A204.1 (cell line): ENCODE measurements at regions not wholly inside any gene's neighbourhood (a gene's known extent, or its start where the extent isn't known, plus 50 kb on each side); places are given as distances from the start of the nearest gene placed in this dataset.

Experiments
- FAIRE-seq: peaks from 2 replicates; lab custom pipeline; 2012; peaks lifted over from hg19 to GRCh38; lab: Jason Lieb, UNC

DNA sequence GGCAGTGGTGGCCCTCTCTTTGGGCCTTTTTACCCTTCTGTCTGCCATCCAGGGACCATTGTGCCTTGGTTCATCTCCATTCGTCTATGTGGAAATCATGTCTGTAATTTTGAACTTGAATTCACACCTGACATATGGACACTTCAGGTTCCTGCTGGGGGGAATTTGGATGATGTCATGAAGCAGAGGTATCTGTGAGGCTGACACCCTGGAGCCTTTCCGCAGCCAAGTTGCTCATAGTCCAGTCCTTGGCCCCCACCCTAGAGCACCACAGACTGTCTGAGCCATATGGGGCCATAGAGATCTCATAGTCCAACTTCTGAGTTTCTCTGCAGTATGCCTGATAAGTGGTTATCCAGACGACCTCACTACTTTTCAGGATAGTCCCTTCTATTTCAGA lies 147.7 kb upstream of the CACNA1E start:
- no peak for FAIRE-seq

DNA sequence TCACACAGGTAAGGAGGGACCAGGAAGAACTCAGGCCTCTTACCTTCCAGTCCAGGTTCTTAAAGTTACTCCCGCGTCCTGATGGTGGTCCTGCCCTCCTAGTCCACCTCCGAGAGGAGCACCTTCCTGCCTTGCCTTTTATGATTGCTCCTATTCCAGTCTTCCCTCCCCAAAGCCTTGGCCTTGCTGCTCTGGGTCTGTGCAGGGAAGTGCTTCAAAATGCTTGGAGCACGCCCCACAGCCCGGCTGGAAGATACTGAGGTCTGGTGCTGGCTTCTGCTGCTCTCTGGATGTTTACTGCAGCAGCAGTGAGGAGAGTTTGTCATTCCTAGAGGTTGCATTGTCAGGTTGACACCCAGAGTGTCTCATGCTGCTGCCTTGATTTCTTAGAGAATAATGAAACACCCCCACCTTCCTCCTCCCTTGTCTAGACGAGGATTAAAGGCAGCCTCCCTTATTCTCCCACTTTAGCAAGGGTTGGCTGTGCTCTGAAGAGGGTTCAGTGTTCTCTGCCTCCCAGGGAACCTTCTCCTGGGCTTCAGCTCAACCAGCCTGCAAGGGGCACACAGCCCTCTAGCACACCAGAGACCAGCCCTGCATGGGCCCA lies 142.2 kb upstream of the CACNA1E start:
- no peak for FAIRE-seq

- FAIRE-seq, result no peak
These were observed 139.2 kb upstream of the CACNA1E start for GRCh38 chr1:181344091-181344490.

- no peak for FAIRE-seq
These were observed 138.2 kb upstream of the CACNA1E start for GRCh38 chr1:181345146-181345545.

DNA sequence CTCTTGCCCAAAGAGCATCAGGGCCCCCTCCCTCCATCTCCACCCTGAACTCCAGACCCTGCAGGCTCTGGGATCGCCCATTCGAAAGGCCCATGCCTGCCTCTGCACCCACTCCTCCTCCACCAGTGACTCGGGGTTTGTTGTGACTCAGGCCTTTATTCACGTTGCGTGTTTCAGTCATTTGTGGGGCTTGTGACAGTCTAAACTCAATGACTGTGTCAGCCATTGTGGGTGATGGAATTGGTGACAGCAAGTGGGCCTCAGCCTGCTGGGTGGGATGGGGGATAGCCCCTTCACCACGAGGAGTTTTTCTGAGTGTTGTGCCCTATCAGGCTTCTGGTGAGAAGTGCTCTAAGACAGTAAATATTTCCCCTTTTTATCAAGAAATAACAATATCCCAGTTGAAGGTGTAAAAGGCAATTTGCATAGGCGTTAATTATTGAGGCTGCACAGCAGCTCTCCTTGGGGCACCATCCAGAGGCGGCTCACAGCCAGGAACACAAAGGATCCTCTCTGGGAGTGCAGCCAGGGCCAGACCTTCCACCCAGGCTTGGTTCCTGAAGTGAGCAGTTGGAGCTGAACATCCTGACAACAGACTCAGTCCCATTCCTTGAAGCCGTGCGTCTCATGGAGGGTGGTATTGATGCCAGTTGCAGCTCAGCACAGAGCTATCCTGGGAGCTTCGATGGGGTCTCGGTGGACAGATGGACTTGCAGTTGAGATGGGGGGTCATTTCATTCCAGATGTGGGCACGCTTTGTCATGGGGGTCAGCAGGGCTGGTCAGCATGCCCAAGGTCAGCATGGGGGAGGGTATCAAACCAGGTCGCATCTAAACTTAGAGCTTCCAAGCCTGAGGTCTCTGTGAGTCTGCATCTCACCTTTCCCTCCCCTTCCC lies 135.6 kb upstream of the CACNA1E start:
- FAIRE-seq, result no peak

DNA sequence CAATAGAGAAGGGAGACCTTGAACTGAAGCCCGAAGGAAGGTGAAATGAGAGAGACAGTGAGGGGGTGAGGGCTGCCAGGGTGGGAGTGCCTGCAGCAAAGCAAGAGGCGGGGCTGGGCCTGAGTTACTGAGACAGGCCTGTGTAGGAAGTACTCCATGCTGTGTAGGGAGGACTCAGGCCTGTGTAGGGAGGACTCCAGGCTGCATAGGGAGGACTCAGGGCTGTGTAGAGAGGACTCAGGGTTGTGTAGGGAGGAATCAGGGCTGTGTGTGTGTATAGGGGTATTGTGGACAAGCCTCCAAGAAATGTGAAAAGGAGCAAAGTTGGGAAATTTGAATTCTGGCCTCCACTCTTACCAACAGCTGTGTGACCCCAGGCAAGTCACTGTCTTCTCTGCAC lies 133.8 kb upstream of the CACNA1E start:
- no peak for FAIRE-seq

DNA sequence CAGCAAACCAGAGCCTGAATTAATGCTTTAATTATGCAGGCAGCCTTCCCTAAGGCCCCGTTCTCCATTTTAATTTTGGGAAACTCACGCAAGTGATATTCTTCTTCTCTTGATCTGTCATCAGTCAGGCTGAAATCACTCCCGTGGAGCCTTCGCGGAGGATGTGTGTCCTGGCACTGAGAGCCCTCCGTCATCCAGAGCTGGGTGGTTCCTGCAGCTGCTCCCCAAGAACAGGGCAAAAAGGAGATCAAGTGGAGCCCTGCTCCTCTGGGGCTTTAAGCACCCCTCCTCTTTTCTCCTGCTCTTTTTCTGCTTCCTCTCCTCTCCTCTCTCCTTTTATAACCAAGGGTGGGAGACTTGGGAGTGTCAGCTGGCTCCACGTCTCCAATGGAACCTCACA lies 133.2 kb upstream of the CACNA1E start:
- no peak for FAIRE-seq

DNA sequence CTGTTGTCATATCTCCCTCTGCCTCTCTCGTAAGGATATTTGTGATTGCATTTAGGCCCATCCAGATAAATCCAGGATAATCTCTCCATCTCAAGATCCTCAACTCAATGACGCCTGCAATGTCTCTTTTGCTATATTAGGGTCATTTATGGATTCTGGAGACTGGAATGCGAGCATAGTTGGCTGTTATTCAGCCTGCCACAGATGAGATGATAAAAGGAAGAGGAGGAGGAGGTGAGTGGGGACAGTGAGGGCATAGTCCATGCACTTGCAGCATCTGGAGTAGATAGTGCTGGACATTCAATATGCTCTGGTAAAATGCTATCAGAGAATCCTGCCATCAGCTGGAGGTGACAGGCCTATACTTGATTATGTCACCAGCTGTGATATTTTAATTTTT lies 131.6 kb upstream of the CACNA1E start:
- no peak for FAIRE-seq

DNA sequence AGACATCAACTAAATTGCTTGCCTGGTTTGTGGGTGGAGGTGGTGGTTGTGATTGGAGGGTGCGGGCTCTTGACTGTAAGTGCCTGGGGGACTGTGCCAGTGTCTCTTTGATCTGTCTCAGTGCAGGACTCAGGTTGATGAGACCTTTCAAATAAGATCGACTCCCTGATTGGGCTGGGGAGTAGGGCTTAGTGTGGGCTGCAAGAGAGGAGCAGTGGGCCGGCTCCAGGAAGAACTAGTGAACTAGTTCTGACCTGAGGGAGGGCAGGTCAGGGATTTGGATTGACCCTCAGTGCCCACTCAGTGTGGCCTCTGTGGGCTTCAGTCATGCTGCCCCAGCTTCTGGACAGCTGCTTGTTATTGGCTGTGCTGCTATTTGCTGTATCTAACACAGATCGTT lies 130.6 kb upstream of the CACNA1E start:
- no peak for FAIRE-seq

DNA sequence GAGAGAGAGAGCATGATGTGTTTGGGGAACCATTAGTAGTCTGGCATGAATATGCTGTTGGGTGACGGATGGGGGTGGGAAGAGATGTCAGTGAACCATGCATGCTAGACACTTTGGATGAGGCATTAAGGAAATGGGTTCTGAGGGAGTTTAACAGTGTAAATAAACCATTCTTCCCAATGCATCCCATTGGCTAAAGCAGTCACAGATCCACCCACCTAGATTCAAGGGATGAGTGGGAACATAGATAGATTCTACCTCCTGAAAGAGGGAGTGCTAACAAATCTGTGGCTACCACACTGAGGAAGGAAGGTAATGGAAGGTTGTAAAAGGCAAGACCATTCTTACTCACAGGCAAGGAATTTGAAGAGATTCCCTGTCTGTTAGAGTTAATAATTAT lies 129.8 kb upstream of the CACNA1E start:
- no peak for FAIRE-seq

DNA sequence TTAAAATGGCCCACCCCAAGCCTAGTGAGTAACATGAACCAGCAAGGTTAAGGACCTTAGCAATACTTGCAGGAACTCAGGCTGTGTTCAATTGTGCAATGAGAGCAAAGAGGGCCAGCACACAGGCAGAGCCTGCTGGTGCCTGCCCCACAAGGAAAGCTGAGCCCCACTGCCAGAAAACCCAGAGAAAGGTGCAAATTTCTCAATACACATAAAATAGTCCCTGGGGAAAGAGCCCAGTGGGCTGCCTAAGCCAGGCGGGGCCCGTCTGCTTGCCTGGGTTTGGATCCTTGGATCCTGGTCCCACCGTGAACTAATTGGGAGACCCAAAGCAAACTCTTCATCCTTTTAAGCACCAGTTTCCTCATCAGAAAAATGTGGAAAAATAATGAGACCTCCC lies 128.5 kb upstream of the CACNA1E start:
- FAIRE-seq, result no peak

- FAIRE-seq, result no peak
These were observed 126.6 kb upstream of the CACNA1E start for GRCh38 chr1:181356505-181357340.

DNA sequence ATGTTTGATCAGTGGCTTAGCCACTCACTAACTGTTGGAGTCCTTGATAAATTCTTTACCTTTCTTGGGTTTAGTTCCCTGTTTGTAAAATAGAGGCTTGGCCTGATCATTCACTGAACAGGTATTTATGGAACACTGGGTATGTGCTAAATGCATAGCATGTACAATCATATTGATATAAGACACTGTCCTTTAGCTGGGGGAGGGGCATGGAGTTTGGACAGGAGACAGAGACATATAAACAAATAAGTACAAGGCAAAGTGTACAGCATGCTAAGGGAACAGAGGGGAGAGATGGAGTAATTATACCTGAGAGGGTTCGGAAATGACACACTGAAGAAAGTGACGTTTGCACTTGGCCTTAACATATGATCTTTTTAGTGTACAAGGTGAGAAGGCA lies 124.3 kb upstream of the CACNA1E start:
- no peak for FAIRE-seq

DNA sequence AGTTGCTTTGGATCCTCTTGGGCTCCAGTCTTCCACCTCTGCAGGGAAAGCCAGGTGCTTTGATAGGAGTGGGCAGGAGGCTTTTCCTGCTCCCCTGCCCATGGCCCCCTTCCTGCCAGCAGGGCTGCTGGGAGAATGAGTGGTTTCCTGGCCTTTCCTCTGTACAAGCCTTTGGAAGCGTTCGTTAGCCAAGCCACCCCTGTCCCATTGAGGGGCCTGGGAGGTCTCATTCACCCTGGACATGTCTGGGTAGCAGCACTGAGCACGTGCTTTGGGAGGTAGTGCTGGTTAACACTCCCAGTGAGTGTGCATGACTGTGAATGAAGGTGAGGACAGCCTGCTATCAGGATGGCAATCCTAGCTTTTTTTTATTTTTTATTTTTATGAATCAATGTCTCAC lies 118.5 kb upstream of the CACNA1E start:
- FAIRE-seq, result no peak

DNA sequence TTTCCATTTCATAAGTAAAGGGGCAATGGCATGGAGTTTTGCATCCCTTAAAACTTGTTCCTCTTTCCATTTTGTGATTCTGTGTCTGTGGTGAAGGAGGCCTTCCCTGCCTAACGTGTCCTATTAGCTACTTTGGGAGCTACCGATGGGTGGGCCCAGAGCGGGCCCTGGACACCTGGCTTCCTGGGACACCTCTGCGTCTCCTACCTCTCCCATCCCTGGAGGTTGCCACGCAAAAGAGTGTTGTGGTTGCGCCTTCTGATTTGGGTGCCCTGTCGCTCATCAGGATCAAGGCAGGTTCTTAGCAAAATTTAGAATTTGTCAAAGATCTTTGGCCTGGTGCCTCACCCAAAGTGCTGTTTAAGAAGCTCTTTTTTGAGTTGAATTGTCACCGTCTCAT lies 116.4 kb upstream of the CACNA1E start:
- FAIRE-seq, result no peak

- no peak for FAIRE-seq
These were observed 113.9 kb upstream of the CACNA1E start for GRCh38 chr1:181369416-181369815.

DNA sequence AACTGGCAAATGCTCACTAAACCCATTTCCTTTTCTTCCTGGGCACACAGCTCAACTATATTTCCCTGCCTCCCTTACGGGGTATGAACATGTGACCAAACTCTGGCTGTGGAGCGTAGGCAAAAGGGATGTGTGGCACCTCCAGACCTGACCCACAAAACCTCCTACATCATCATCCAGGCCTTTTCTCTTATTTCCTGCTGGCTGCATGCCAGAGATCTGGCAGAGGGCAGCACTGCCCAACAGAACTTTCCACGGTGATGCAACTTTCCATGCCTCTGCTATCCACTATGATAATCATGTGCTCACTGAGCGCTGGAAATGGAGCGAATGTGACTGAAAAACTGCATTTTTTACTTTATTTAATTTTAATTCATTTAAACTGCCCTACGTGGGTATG lies 99.6 kb upstream of the CACNA1E start:
- no peak for FAIRE-seq

DNA sequence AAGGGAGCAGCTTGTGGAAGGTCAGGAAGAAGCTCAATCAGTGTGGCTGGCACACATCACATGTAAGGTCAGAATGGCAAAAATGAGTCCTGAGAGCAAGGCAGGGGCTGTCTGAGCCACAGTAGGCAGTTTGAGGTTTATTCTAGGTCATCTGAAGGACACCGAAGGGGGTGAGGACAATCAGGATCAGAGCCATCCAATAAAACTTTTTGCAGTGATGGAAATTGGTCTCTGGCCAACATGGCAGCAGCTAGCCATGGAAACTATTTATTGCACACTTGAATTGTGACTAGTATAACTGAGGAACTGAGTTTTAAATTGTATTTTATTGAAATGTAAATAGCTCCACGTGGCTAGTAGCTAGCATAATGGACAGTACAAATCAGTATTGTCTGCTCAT lies 97.0 kb upstream of the CACNA1E start:
- FAIRE-seq, result no peak

- no peak for FAIRE-seq
These were observed 96.4 kb upstream of the CACNA1E start for GRCh38 chr1:181386951-181387350.

DNA sequence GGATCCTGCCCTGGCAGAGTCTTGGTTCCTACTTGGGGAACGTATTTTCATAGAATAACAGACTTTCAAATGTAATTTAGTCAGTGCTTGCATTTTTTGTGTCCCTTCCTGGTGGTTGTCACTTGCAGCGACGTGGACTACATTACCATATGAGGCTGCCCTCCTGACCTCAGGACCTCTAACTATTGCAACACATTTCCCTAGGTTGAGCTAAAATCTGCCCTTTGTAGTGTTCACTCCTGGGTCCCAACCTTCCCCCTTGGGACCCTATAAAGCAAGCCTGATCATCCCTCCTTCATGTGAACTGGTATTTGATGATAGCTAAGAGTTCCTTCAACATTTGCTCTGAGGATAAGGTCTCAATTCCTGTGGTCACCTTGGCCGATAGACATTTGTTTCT lies 95.6 kb upstream of the CACNA1E start:
- no peak for FAIRE-seq

- FAIRE-seq, result no peak
These were observed 92.8 kb upstream of the CACNA1E start for GRCh38 chr1:181390410-181391077.

DNA sequence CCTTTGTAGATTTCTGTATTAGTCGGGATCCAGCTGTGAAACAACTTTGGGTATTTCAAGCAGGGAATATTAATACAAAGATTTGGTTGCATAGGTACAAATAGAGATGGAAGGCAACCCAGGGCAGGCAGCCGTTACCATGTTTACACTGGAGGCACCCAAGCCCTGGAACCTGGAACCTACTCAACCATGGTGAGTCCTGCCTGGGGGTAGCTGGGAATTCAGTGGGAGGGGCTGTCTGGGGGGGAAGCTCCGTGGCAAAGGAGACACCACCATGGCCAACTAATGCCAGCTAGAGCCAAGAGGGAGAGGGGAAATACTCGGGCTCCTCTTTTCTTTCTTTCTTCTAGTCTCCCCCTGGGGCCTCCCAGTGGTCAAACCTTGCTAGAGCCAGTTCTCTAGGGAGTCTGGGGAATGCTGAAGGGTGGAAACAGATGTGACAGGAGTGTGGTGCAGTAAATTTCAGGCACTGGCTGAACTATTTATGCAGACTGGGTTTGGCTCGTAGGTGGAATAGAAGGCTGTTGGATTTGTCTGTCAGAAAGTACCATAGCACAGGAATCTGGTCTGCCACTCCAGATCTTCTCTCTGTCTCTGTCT lies 91.9 kb upstream of the CACNA1E start:
- no peak for FAIRE-seq
